ENCODE measurements at regions not wholly inside any gene's neighbourhood (a gene's known extent, or its start where the extent isn't known, plus 50 kb on each side); places are given as distances from the start of the nearest gene placed in this dataset.

DNA sequence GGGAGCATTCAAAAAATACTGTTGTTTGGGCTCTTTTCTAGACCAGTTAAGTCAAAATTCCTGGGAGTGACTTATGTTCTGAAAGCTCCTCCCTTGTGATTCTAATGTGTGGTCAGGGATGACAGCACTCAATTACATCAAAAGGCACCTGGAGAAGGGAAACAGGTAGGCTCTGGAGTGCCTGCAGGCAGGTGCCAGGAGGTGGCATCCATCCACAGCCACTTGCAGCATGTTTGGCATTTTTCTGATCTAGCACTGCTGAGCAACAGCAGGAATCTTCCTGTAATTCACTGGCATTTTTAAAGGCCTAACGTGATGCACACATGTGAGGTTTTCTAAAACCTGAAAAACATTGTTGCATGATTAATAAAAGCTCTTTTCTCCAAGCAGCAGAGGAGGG, 94.6 kb downstream of the CCNA1 start:
- Histone ChIP-seq H2AFZ (ENCODE audit: low read depth, low read length) (no peak overlapping the region), H4K20me1 (replicated peaks; ENCODE audit: control insufficient read depth, extremely low read depth, insufficient read depth, low read length) (no peaks in the 10 kb centered on the region), H3K4me2 (ENCODE audit: insufficient read depth, low read length) (no peak overlapping the region), H3K4me3 (replicated peaks in 1 of 3; ENCODE audit: insufficient read depth in 1 of 3, low read depth in 1 of 3, low read length in 3 of 3) (no peak overlapping the region), H3K9me1 (replicated peaks; ENCODE audit: control insufficient read depth, extremely low read depth, insufficient read depth, low read length) (no peaks in the 10 kb centered on the region), H3K36me3 (ENCODE audit: control insufficient read depth in 2 of 2, extremely low read depth in 1 of 2, insufficient read depth in 2 of 2, low read length in 2 of 2) (no peaks in the 10 kb centered on the region), H3K9ac (replicated peaks; ENCODE audit: extremely low read depth, insufficient read depth, low read length) (no peak overlapping the region), H3K9me3 (replicated peaks; ENCODE audit: control insufficient read depth, insufficient read depth, low read length) (no peaks in the 10 kb centered on the region), H3K27me3 (ENCODE audit: control insufficient read depth in 2 of 2, insufficient read depth in 2 of 2, low read length in 2 of 2) (no peaks in the 10 kb centered on the region), H3K4me1 (ENCODE audit: control insufficient read depth, extremely low read depth, insufficient read depth, low read length) (peaks cover 17% of the 10 kb centered on the region), H3K27ac (ENCODE audit: insufficient read depth, low read depth, low read length) (no peak overlapping the region), H3K79me2 (ENCODE audit: control insufficient read depth, insufficient read depth, low read length) (no peaks in the 10 kb centered on the region)
- dilution Hi-C loops (cut with MboI; ENCODE audit: extremely low pct_ligation_motif_present, low sequenced_read_pairs) = no loop called here
- FAIRE-seq (no peak), DNase-seq (ENCODE audit: low read depth, low spot score) (no peak)
- TF ChIP-seq JUN (IDR thresholded peaks at IDR 0.05; ENCODE audit: borderline replicate concordance, insufficient read depth, insufficient read length, low read depth) = no peak
- TF ChIP-seq, protein P1, sequence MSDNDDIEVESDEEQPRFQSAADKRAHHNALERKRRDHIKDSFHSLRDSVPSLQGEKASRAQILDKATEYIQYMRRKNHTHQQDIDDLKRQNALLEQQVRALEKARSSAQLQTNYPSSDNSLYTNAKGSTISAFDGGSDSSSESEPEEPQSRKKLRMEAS (IDR thresholded peaks at IDR 0.05; ENCODE audit: insufficient read depth, insufficient read length) = no peak
- TF ChIP-seq POLR2A (IDR thresholded peaks at IDR 0.05; ENCODE audit: low read depth, low read length) = no peak
- TF ChIP-seq, protein P2, sequence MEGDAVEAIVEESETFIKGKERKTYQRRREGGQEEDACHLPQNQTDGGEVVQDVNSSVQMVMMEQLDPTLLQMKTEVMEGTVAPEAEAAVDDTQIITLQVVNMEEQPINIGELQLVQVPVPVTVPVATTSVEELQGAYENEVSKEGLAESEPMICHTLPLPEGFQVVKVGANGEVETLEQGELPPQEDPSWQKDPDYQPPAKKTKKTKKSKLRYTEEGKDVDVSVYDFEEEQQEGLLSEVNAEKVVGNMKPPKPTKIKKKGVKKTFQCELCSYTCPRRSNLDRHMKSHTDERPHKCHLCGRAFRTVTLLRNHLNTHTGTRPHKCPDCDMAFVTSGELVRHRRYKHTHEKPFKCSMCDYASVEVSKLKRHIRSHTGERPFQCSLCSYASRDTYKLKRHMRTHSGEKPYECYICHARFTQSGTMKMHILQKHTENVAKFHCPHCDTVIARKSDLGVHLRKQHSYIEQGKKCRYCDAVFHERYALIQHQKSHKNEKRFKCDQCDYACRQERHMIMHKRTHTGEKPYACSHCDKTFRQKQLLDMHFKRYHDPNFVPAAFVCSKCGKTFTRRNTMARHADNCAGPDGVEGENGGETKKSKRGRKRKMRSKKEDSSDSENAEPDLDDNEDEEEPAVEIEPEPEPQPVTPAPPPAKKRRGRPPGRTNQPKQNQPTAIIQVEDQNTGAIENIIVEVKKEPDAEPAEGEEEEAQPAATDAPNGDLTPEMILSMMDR (IDR thresholded peaks at IDR 0.05; ENCODE audit: extremely low read depth in 1 of 2, insufficient read depth in 1 of 2, low read depth in 1 of 2, low read length in 2 of 2) = no peak
- CTCF ChIA-PET = no interaction called here
- POLR2A ChIA-PET = no interaction called here
- BruUV-seq (replicated peaks) = no TSS peak
- intact Hi-C loops (cut with micrococcal nuclease) = no loop called here

DNA sequence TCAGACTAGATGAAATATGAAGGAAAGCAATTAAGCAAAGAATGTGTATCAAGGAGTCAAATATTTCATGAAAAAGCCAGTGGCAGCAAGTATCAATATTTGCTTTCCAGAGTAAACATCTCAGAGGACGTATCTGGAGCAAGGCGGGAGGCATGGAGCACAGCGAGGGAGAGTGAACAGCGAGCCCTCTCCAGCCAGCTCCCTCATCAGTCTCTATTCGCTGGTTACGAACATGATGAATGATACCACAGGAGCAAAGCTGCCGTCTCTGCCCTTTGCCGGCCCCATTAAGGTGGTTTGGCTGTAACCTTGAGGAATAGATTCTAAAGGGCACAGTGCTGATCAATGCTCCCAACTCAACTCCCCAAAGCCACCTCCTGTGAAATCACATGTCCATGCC, 95.8 kb downstream of the CCNA1 start:
- H4K20me1 ChIP-seq (replicated peaks; ENCODE audit: control insufficient read depth, extremely low read depth, insufficient read depth, low read length) = no peaks in the 10 kb centered on the region
- no peak overlapping the region for H3K4me2 ChIP-seq (ENCODE audit: insufficient read depth, low read length)
- FAIRE-seq = no peak
- TF ChIP-seq GATA2 (IDR thresholded peaks at IDR 0.05; ENCODE audit: insufficient read depth, insufficient read length, low read depth, low read length) = no peak
- TF ChIP-seq JUN (IDR thresholded peaks at IDR 0.05; ENCODE audit: borderline replicate concordance, insufficient read depth, insufficient read length, low read depth) = no peak
- no peak for TF ChIP-seq POLR2AphosphoS5 (IDR thresholded peaks at IDR 0.05; ENCODE audit: insufficient read depth, low read depth, low read length)
- TF ChIP-seq POLR2A (IDR thresholded peaks at IDR 0.05; ENCODE audit: low read depth, low read length) = no peak
- TF ChIP-seq, protein P2 (IDR thresholded peaks at IDR 0.05; ENCODE audit: extremely low read depth in 1 of 2, insufficient read depth in 1 of 2, low read depth in 1 of 2, low read length in 2 of 2) = no peak
- TF ChIP-seq, protein P1 (IDR thresholded peaks at IDR 0.05; ENCODE audit: insufficient read depth, insufficient read length) = no peak
- no peak for TF ChIP-seq MYC (IDR thresholded peaks at IDR 0.05; ENCODE audit: low read depth, low read length)
- no peak for TF ChIP-seq EZH2 (IDR thresholded peaks at IDR 0.05; ENCODE audit: borderline replicate concordance, low read depth, low read length, severe bottlenecking)
- TF ChIP-seq FOS (IDR thresholded peaks at IDR 0.05; ENCODE audit: borderline replicate concordance, insufficient read depth, low read length) = no peak
- H3K4me3 ChIP-seq (replicated peaks in 1 of 3; ENCODE audit: insufficient read depth in 1 of 3, low read depth in 1 of 3, low read length in 3 of 3) = no peak overlapping the region
- no peak overlapping the region for H3K9ac ChIP-seq (replicated peaks; ENCODE audit: extremely low read depth, insufficient read depth, low read length)
- POLR2A ChIA-PET = no interaction called here
- intact Hi-C loops (cut with micrococcal nuclease) (no loop called here), dilution Hi-C loops (cut with MboI; ENCODE audit: extremely low pct_ligation_motif_present, low sequenced_read_pairs) (no loop called here)
- no peaks in the 10 kb centered on the region for H3K79me2 ChIP-seq (ENCODE audit: control insufficient read depth, insufficient read depth, low read length)
- no peaks in the 10 kb centered on the region for H3K9me3 ChIP-seq (replicated peaks; ENCODE audit: control insufficient read depth, insufficient read depth, low read length)
- no peak overlapping the region for H2AFZ ChIP-seq (ENCODE audit: low read depth, low read length)
- no peaks in the 10 kb centered on the region for H3K36me3 ChIP-seq (ENCODE audit: control insufficient read depth in 2 of 2, extremely low read depth in 1 of 2, insufficient read depth in 2 of 2, low read length in 2 of 2)
- no peak for DNase-seq (ENCODE audit: low read depth, low spot score)
- no TSS peak for BruUV-seq (replicated peaks)
- no peaks in the 10 kb centered on the region for H3K9me1 ChIP-seq (replicated peaks; ENCODE audit: control insufficient read depth, extremely low read depth, insufficient read depth, low read length)
- CTCF ChIA-PET = no interaction called here
- H3K27me3 ChIP-seq (ENCODE audit: control insufficient read depth in 2 of 2, insufficient read depth in 2 of 2, low read length in 2 of 2) = no peaks in the 10 kb centered on the region
- H3K4me1 ChIP-seq (ENCODE audit: control insufficient read depth, extremely low read depth, insufficient read depth, low read length) = peaks cover 29% of the 10 kb centered on the region
- no peak overlapping the region for H3K27ac ChIP-seq (ENCODE audit: insufficient read depth, low read depth, low read length)
